Endothelial cell of umbilical vein (primary cell): ENCODE measurements at regions not wholly inside any gene's neighbourhood (a gene's known extent, or its start where the extent isn't known, plus 50 kb on each side); places are given as distances from the start of the nearest gene placed in this dataset.

ENCODE experiments used
- CTCF ChIP-seq, 2 donors: IDR thresholded peaks; 1 replicate in 1 of 2; 2 replicates in 1 of 2; pipeline ENCODE4 v1.5.1; 2011; ENCODE audit warnings: low read length in 2 of 2, mild to moderate bottlenecking in 2 of 2, moderate library complexity in 2 of 2, control low read depth in 1 of 2, inconsistent platforms in 1 of 2, low read depth in 1 of 2; ENCODE audit not compliant: insufficient read depth in 1 of 2; ENCODE audit errors: extremely low read depth in 1 of 2
- POLR2A ChIP-seq: IDR thresholded peaks from 2 replicates; pipeline ENCODE4 v1.6.1; 2012; ENCODE audit warnings: low read depth, mild to moderate bottlenecking, control low read depth, low read length
- POLR2AphosphoS5 ChIP-seq: IDR thresholded peaks from 2 replicates; pipeline ENCODE4 v1.6.1; 2012; ENCODE audit warnings: low read depth, mild to moderate bottlenecking, control low read depth, low read length, moderate library complexity; ENCODE audit not compliant: insufficient read depth

- no peak for TF ChIP-seq CTCF (IDR thresholded peaks at IDR 0.05; ENCODE audit: extremely low read depth in 1 of 2, insufficient read depth in 1 of 2, low read depth in 1 of 2, low read length in 2 of 2)
- no peak for TF ChIP-seq POLR2AphosphoS5
- TF ChIP-seq POLR2A = no peak
Measured at GRCh38 chr1:56397409-56397808, 182.0 kb downstream of the PLPP3 start.
